A673 (cell line): ENCODE measurements at regions not wholly inside any gene's neighbourhood (a gene's known extent, or its start where the extent isn't known, plus 50 kb on each side); places are given as distances from the start of the nearest gene placed in this dataset.

Source experiments
- BruUV-seq: library from RNA; stranded (reverse); fragments of 400-500 nt; replicated peaks from 2 replicates; lab custom pipeline; 2021; lab: Mats Ljungman, UMichigan
- CTCF ChIA-PET: fragments of 300-600 bp; sonication (Branson Sonifier 250); formaldehyde crosslinking; loops from one replicate; lab custom pipeline; 2022; ENCODE audit warnings: antibody characterized with exemption; lab: Charles Lee
- POLR2A ChIA-PET: fragments of 300-600 bp; sonication (Branson Sonifier 250); formaldehyde crosslinking; loops from one replicate; lab custom pipeline; 2022; ENCODE audit warnings: antibody characterized with exemption; ENCODE audit not compliant: low non-redundant PET; lab: Charles Lee
- DNase-seq: peaks from one replicate; pipeline ENCODE4 v3.0.0-alpha.2; 2015; ENCODE audit warnings: low spot score
- H3K27ac ChIP-seq: fragments of 200-600 bp; sonication (generic); 2 replicates; pipeline ENCODE4 v1.5.1; 2016; ENCODE audit warnings: mixed run types, low read depth, mild to moderate bottlenecking, mixed read lengths, antibody characterized with exemption, low read length; ENCODE audit not compliant: poor library complexity, severe bottlenecking
- H3K27me3 ChIP-seq: fragments of 200-600 bp; sonication (generic); replicated peaks from 2 replicates; pipeline ENCODE4 v1.6.1; 2017; ENCODE audit warnings: mixed run types, low read depth, mild to moderate bottlenecking, mixed read lengths, antibody characterized with exemption, low read length; ENCODE audit not compliant: insufficient read depth, poor library complexity
- H3K36me3 ChIP-seq: fragments of 200-600 bp; sonication (generic); 2 replicates; pipeline ENCODE4 v1.6.1; 2016; ENCODE audit warnings: mixed run types, mild to moderate bottlenecking, mixed read lengths, antibody characterized with exemption, low read length; ENCODE audit not compliant: insufficient read depth, poor library complexity, severe bottlenecking
- H3K4me1 ChIP-seq: fragments of 200-600 bp; sonication (generic); 2 replicates; pipeline ENCODE4 v1.6.1; 2017; ENCODE audit warnings: mixed run types, mild to moderate bottlenecking, mixed read lengths, antibody characterized with exemption, low read length; ENCODE audit not compliant: insufficient read depth, poor library complexity, severe bottlenecking
- H3K4me3 ChIP-seq: fragments of 200-600 bp; sonication (generic); 2 replicates; pipeline ENCODE4 v1.5.1; 2016; ENCODE audit warnings: low read depth, mixed run types, mild to moderate bottlenecking, mixed read lengths, low read length; ENCODE audit not compliant: poor library complexity, severe bottlenecking
- H3K9me3 ChIP-seq: fragments of 200-600 bp; sonication (generic); 2 replicates; pipeline ENCODE4 v1.6.1; 2016; ENCODE audit warnings: mixed run types, low read depth, mild to moderate bottlenecking, mixed read lengths, antibody characterized with exemption, low read length; ENCODE audit not compliant: poor library complexity, severe bottlenecking
- EZH2 ChIP-seq: fragments of 200-600 bp; sonication (generic); IDR thresholded peaks from 2 replicates; pipeline ENCODE4 v1.6.1; 2017; ENCODE audit warnings: borderline replicate concordance, low read depth, mild to moderate bottlenecking, mixed read lengths, antibody characterized with exemption, low read length; ENCODE audit not compliant: poor library complexity, severe bottlenecking
- intact Hi-C: fragments of 100-400 bp; cut with micrococcal nuclease; formaldehyde crosslinking; loops from one replicate; pipeline ENCODE4 v1.10.0; 2022; ENCODE audit not compliant: unreplicated experiment
- TF ChIP-seq, protein P1 (sequence below): fragments of 300-800, 200-600 bp; sonication (generic); conservative IDR thresholded peaks from 2 replicates; pipeline ENCODE4 v1.5.1; 2017; ENCODE audit warnings: low read depth, mild to moderate bottlenecking, antibody characterized with exemption, low read length, moderate library complexity, mixed read lengths

DNA sequence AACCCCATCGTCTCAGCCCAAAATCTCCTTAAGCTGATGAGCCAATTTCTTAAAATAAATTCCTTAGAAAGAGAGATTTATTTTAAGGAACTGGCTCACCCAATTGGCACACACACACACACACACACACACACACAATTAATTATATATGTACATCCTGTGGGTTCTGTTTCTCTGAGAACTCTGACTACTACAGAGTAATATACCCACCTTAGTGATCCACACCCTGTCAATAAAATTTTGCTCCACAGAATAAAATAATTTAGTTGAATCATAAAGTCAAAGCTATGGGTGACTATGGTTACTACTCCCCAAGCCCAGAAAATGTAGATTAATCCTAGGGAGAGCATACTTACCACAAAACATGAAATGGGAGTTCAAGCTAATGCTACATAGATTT lies 131.0 kb downstream of the DMAC1 start:
- CTCF ChIA-PET: no interaction called here
- no TSS peak for BruUV-seq
- intact Hi-C loops: no loop called here

DNA sequence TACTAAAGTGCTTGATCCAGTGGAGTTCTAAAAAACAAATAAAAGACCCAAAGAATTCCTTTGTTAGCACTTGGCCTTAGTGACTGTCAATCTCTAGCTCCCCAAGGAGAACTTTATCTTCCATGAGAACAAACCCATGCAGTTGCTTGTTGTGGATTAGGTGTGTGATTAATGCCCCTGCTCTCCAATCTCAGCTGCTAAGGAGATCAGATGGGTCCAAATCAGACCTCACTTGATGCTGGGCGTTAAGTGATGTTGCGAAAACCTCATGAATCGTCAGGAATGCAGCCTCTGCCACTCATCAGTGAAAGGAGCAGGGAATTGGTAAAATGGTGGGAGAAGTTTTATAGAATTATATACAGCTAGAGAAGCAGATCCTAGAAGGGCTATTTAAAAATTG lies 133.7 kb downstream of the DMAC1 start:
- H3K36me3 ChIP-seq: no peaks in the 10 kb centered on the region
- no peaks in the 10 kb centered on the region for H3K4me1 ChIP-seq
- TF ChIP-seq, protein P1, sequence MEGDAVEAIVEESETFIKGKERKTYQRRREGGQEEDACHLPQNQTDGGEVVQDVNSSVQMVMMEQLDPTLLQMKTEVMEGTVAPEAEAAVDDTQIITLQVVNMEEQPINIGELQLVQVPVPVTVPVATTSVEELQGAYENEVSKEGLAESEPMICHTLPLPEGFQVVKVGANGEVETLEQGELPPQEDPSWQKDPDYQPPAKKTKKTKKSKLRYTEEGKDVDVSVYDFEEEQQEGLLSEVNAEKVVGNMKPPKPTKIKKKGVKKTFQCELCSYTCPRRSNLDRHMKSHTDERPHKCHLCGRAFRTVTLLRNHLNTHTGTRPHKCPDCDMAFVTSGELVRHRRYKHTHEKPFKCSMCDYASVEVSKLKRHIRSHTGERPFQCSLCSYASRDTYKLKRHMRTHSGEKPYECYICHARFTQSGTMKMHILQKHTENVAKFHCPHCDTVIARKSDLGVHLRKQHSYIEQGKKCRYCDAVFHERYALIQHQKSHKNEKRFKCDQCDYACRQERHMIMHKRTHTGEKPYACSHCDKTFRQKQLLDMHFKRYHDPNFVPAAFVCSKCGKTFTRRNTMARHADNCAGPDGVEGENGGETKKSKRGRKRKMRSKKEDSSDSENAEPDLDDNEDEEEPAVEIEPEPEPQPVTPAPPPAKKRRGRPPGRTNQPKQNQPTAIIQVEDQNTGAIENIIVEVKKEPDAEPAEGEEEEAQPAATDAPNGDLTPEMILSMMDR: no peak
- TF ChIP-seq EZH2: no peak
- H3K4me3 ChIP-seq: no peak overlapping the region
- CTCF ChIA-PET: no interaction called here
- intact Hi-C loops: no loop called here
- H3K9me3 ChIP-seq: no peaks in the 10 kb centered on the region
- no TSS peak for BruUV-seq
- no peak for DNase-seq
- POLR2A ChIA-PET: no interaction called here
- H3K27ac ChIP-seq: no peak overlapping the region
- peaks cover 5% of the 10 kb centered on the region for H3K27me3 ChIP-seq

More for the DNA sequence above, 131.0 kb downstream of the DMAC1 start:
- H3K27ac ChIP-seq: no peak overlapping the region
- no peak for TF ChIP-seq EZH2
- TF ChIP-seq, protein P1: no peak
- no peak for DNase-seq
- no peaks in the 10 kb centered on the region for H3K4me1 ChIP-seq
- H3K27me3 ChIP-seq: peaks cover 5% of the 10 kb centered on the region
- POLR2A ChIA-PET: no interaction called here
- no peaks in the 10 kb centered on the region for H3K36me3 ChIP-seq
- no peak overlapping the region for H3K4me3 ChIP-seq
- H3K9me3 ChIP-seq: no peaks in the 10 kb centered on the region

DNA sequence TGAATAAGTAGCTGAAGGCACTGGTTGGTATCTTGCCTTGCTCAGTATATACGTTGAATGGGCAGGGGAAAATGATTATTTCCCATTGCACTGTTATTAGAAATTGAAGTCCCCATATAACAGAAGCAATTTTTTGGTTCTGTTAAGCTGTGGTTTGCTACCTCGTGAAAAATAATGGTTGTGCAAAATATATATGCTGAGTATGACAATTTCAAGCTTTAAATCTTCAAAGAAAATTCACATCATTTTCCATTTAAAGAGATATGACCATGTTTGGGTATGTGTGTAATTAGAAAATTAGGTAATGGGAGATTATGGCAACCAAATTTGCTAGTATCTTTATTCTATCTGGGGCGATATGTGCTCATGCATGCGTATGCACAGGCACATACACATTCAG lies 139.8 kb downstream of the DMAC1 start:
- no peak overlapping the region for H3K4me3 ChIP-seq
- POLR2A ChIA-PET: no interaction called here
- no peak overlapping the region for H3K27ac ChIP-seq
- H3K4me1 ChIP-seq: no peaks in the 10 kb centered on the region
- intact Hi-C loops: loop anchor here (5.0 kb wide), 1 partner anchor 607 kb away; no protein-coding TSS in a partner anchor
- no TSS peak for BruUV-seq
- TF ChIP-seq, protein P1: no peak
- no peak for TF ChIP-seq EZH2
- H3K36me3 ChIP-seq: no peaks in the 10 kb centered on the region
- CTCF ChIA-PET: no interaction called here
- DNase-seq: no peak
- H3K27me3 ChIP-seq: no peaks in the 10 kb centered on the region
- H3K9me3 ChIP-seq: no peaks in the 10 kb centered on the region
